SK-N-MC (cell line): ENCODE measurements at regions not wholly inside any gene's neighbourhood (a gene's known extent, or its start where the extent isn't known, plus 50 kb on each side); places are given as distances from the start of the nearest gene placed in this dataset.

Source experiments
- EZH2 ChIP-seq: fragments of 200-600 bp; sonication (generic); IDR thresholded peaks from one replicate; pipeline ENCODE4 v1.6.1; 2017; ENCODE audit warnings: antibody characterized with exemption
- POLR2AphosphoS5 ChIP-seq: IDR thresholded peaks from 2 replicates; pipeline ENCODE4 v1.6.1; 2012; ENCODE audit warnings: mild to moderate bottlenecking, low read depth, low read length, borderline replicate concordance

- TF ChIP-seq EZH2 = no peak
- no peak for TF ChIP-seq POLR2AphosphoS5
Observed at GRCh38 chr2:168326572-168326971, 79.2 kb upstream of the STK39 start.
